Muscle of back (tissue), 3 donors: ENCODE measurements at regions not wholly inside any gene's neighbourhood (a gene's known extent, or its start where the extent isn't known, plus 50 kb on each side); places are given as distances from the start of the nearest gene placed in this dataset.
"Not testable (repeated sequence)": the region's sequence is repeated elsewhere in the genome, so short reads cannot be mapped to it uniquely, and the experiment has no call there.

Experiments
- DNase-seq, 3 donors: peaks; one replicate each; pipeline versions ENCODE4 v3.0.0 to v3.0.0-alpha.2; 2013

DNA sequence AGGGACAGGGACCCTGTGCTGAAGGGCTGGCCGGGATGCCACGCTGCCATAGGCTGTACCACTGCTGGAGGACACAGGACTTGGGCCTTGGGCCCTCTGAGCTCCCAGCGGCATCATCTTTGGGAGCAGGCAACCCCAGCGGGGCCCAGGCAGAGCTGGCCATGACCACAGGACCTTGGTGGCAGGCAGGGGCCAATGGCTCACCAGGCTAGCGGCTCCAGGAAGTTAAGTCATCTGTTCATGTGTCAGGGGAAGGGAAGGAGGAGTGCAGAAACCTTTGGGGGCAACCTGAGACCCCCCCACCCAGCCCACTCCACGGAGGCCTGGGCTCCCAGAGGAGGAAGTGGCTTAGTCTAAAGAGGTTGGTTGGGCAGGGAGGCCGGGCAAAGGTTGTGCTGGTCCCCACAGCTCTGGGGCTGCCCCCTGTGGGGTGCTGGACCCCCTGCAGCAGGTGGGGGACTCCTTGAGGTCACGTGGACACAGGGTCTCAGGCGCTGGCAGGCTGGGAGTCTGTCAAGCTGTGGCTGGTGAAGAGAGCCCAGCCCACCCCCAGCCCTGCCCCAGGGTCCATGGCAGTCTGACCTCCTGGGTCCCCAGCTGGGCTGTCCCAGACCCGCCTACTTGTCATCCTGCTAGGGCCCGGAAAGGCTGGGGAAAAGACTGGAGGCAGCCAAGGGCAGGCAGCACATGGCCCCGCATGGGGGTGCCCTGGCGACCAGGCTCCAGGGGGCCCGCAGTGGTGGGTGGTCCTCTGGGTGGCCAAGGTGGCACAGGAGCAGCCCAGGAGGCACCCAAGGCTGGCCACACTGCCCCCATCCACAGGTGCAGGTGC, 184.3 kb downstream of the IGLL1 start:
- DNase-seq = no peak

DNA sequence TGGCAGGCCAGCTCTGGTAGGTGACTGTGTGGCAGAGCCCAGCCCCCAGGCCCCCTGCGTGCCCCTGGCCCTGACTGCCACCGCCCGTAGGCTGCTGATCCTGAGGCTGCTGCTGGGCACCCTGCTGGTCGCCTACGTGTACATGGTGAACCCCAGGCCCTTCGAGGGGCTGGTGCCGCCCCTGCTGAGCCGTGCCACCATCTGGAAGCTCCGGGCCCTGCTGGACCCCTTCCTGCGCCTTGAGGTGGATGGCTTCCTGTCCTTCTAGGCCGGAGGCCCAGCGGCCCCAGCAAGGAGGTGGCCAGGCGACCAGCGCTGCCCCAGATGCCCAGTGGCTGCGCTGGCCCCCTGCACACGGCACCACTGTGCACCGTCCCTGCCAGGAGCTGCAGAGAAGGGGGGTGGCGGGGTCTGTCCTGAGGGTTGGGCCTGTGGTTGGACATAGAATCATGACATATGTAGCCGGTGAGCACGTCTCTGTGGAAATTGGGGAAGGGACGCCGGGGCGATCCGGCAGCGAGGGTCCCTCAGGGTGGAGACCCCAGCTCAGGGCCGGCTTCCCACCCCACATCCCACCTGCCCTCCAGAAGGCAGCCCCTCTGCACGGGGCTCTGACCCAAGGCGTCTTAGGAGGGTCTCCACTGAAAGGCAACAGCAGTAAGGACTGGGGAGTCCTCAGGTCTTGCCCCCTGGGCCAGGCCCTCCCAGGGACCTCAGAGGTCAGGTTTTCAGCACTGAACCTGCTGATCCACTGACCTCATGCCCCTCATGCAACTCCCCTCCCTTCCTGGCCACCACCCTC, 185.4 kb downstream of the IGLL1 start:
- no peak for DNase-seq

DNA sequence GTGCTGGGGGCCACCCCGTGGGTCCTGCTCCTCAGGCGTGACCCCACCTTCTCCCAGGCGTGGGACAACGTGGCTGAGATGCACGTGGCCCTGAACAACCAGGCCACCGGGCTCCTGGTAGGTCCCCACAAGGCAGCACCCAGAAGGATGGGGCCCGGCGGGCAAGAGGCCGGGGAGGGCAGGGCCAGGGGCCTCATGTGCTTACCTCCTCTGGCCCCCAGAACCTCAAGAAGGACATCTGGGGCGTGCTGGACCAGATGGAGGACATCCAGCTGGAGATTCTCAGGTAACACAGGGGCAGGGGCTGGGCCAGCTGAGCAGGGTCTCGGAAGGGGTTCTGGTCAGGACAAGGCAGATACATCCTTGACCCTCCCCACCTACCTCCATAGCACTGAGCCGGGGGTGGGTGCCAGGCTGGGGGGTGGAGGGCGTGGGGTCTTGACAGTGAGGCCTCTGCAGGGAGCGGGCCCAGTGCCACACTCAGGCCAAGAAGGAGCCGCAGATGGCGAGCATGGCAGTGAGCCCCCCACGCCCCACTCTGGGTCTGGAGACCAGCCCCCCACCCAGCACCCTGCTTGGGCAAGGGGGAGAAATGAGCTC, 186.3 kb downstream of the IGLL1 start:
- DNase-seq = no peak

DNA sequence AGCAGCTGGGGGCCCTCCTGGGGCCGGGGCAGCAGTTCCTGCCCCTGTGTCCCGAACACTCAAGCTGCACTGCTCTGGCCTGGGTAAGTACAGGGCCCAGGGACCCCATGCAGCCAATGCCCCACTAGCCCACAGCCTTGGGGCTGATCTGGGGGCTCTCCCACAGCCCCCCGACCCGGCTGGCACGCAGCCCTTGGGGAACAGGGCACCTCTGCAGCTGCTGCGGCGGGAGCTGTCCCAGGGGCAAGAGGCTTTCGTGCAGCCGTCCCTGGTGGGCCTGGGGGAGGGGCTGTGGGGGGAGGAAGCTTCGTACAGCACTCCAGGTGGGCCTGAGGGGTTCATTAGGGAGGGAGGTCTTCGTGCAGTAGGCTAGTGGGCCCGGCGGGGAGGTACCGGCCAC, 186.9 kb downstream of the IGLL1 start:
- not testable (repeated sequence) for DNase-seq

DNA sequence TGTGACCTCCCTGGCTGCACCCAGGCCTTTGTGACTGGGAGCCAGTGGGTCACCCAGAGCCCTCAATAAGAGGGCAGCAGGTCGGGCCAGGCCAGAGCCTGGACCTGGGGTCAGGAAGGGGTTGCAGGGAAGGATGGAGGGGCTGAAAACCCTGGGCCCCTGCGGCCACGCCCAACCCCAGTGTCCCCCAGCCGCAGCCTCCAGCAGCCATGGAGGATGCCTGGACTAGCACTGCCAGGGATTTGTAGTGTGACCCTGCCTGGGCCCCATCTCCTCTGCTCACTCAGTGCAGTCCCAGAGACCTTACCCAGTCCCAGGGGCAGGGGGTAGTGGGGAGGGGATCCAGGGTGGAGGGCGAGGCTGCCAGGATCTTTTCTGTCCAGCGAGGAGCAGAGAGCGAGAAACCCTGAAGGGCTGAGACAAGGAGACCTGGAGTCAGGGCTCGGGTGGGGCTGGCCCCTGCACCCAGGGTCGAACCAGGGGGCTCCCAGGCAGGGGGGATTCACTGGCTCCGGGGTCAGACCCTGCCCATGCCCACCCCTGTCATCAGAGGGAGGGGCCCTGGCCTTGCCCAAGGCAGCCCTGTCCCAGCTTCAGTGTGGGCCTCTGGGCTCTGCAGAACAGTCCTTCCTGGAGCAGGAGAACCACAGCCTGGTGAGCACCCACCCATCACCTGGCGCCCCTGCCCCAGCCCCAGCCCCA, 187.5 kb downstream of the IGLL1 start:
- no peak for DNase-seq

DNA sequence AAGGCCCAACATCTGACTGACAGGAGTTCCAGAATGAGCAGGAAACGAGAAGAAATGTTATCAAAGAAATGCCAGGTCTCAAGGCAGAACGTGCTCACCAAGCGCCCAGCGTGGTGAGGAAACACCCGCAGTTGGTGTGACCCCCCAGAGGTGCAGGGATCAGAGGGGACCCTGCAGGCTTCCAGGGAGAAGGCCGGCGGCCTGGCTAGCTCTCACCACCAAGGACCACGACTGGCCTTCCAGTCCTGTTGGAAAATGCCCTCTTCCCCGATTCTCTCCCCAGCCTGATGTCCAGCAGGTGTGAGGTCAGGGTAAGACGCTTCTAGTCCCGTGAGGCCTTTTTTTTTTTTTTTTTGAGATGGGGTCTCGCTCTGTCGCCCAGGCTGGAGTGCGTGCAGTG, 189.1 kb downstream of the IGLL1 start:
- DNase-seq = no peak

DNA sequence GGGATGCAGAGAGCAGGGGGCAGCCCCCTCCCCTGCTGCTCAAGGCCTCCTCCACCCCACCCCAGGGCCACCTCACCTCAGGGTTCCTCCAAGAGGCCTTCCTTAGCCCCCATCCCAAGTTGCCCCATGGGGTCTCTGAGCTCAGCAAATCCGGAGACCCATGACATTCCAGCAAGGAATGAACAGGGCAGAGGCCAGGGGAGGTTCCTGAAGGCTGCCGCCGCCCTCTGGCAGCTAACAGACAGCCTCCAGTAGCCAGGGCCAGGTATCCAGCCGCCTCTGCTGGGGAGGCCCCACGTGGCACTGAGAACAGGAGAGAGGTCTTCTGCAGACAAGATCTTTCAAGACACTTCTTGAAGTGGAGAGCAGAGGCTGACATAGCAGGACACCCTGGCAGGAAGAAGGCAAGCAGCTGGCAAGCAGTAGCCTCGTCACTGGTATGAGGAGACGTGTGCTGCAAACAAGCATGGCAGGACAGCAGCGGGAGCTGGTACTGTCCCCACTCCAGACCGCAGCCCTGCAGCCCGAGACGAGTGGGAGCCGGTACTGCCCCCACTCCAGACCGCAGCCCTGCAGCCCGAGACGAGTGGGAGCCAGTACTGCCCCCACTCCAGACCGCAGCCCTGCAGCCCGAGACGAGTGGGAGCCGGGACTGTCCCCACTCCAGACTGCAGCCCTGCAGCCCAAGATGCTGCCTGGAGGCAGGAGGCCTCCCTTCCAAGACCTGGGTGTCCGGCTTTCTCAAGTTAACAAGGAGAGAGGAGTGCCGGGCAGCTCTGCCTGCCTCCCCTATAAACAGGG, 190.6 kb downstream of the IGLL1 start:
- no peak for DNase-seq

DNA sequence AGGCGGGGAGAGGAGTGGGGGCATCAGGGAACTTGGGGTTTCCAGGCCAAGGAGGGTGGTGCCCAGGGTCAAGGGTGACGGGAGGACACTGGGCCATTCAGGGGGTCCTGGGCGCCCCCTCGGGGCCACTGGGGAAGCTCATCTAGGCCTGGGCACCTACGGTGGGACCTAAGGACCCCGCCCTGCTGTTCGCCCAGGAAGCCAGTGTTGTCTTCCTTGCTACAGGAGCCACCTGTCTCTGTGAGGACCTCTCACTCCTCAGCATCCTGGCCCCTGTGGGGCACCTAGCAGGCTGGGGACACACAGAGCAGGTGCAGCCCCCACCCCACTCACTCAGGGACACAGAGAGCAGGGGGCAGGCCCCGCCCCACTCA, 191.6 kb downstream of the IGLL1 start:
- no peak for DNase-seq

DNA sequence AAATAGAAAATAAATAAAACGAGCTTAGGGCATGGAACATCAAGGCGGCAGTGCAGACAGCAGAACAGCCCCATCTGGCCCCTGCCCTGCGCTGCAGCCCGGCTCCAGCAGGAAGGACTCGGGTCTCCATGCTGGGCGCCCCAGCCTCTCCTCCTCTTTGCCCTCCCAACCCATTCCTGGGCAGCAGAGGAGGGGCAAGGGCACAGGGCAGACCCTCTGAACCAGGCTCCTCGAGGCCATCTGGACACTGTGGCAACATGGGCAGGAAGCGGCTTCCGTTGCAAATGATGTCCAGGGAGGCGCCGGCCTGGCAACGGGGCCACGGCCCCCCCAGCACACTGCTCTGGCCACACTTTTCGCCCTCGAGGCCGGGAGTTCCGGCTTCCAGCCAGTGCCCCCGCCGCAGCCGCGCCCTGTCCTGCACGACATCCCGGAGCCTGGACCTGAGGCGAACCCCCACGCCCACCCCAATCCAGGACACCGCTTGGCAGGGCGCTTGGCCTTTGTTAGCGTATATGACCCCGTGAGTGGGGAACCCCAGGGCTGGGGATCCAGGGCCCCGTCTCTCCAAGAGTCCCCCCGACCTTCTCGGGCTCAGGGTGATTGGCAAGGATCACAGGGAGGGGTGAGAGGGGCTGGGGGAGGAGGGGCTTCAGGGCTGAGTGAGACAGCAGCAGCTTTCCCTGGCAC, 192.1 kb downstream of the IGLL1 start:
- DNase-seq = no peak

DNA sequence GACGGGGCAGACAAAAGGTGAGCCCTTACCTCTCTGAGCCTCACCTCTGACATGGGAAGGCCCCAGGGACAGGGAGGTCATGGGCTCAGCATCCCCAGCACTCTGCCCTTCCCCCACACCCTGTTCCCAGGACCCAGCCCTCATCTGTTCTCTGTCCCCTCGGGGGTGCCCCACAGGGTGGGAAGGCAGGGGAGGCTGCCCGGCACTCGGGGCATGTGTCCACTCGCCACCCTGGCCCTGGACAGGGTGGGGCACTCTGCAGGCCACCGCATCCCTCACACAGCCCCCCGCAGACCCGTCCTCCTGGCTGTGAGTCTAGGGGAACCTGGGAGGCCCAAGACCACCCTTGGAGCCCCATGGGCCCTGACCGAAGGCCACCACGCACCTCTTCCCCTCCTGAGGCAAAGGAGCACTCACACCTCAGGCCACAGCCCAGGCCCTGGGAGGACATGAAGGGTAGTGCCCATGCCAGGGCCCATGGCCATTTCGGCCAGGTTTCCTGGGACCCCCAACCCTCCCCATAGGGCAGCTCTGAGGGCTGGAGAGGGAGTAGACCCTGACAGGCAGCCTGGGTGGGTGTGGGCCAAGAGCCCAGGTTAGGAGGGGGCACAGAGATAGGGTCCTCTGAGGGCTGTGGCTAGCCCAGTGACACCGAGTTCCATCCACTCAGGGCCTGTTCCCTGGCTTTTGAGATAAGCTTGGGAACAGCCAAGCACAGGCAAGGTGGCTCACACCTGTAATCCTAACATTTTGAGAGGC, 193.1 kb downstream of the IGLL1 start:
- no peak for DNase-seq

DNA sequence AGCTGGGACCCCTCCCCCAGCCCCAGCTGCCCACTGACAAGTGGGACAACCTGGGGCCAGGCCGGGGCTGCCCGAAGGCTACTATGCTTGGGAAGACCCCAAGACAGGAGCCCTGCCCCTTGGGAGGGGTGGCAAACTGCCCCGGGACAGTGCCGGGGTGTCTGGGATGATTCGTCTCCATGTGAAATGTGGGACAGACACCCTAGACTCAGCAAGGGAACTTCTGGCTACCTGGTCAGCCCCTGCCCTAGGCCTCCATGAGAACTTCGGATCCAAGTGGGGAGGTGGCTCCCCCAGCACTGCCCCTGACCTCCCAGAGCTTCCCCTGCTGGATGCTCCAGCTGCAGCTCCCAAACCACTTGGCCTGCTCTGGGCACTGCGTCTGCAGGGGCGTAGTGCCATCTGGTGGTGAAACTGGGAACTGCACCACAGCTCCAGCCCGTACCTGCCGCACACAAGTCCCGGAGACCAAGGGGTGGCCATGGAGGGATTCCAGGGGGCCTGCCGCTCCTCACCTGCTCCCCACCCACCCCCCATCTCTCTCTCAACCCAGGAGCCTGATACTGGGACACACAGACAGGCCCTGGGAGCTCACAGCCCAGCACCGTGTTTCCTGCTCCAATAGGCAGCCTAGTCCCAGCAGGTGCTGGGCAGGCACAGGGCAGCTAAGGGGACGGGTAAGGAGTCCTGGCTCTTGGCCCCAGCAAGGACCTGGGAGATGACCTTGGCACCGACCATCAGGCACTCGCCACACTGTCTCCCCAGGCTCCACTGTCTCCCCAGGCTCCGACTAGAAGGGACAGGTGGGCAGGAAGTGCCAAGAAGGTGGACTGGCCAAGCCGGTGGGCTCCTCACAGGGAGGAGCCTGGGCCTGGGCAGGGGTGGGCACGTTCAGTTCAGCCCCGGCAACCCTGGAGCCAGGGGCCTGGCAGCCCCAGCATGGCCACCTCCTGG, 194.1 kb downstream of the IGLL1 start:
- peak; percentile 58 to 88 (median 81) for DNase-seq

DNA sequence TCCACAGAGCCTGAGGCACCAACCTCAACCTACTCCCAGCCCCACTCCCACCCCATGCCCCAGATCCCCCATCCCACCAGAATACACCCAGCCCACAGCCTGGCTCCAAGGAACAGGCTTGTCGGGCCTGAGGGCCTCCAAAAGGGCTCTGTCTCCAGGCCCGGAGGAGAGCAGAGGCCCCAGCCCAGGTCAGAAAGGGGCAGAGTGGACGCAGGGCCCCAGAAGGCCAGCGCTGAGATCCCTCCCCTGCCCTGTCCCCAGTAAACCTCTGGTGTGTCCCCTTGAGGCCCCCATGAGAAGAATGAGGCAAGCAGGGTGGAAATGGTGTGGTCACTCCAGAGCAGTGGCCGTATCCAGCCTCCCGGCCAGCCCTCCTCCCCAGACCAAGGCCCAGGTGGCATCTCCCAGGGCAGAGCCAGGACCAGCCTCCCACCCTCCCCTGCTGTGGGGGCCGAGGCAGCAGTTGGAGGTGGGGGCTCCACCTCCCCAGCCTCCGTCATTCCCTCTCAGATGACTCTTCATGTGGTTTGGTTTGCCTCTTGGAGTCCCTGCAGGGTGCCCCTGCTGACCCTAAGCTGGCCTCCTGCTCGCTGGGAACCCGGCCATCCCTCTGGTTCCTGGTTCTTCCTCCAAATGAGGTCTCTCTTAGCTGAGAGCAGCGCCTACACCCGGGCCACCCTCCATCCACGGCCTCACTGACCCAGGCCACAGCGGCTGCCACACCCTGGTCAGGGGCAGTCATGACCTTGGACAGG, 195.0 kb downstream of the IGLL1 start:
- DNase-seq = no peak

DNA sequence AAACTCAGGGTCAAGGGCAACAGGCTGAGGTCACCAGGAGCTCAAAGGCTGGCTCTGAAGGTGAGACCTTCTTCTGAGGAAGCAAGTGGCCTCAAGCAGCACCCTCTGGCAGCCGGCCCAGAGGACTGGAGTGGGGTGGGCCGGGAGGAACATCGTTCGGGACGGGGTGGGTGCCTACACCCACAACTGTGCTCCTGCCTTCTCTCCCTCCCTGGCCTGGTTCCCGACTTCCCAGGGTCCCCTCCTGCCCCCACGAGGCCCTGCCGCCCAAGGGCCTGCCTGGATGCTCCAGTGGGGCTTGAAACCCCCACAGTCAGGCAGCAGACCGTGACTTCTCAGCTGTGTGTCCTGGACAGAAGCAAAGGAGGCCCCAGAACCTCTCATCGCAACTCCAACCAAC, 195.7 kb downstream of the IGLL1 start:
- peak in 1 of 3 donors; percentile 28 for DNase-seq

DNA sequence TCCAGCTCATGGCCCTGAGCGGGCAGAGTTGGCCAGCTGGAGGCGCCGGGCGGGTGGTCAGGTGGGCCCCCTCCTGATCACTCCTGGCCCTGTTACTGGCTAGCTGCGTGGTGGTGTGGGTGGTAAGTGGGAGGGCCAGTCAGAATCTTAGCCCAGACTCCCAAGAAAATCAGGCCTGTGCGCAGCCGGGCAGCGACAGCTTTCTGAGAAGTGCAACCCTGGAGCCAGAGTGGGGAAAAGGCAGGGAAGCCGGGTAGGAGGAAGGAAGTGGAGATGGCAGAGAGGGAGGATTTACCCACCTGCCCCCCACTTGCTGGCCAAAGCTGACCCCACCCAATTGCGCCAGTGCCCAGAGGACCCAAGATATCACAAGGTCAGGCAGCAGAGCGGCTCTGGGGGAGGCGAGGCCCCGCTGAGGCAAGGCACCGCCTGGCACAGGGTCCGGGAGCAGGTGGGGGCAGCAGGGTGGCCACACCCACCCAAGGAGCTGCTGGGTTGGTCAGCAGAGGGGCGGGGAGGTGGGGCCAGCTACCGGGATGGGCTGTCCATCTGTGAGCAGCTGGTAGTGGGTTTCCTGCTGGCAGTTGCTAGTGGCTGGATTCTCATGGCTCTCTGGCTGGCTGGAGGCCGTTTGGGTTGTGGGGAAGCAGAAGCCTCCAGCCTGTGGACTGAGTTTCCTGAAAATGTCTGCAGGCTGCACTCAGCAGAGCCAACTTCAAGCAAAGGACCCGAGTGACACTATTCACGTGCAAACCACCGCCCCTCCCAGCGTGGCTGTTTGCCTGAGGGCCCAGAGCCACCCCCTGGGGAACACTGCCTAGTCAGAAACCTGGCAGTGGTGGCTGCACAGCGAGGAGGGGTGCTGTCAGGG, 196.4 kb downstream of the IGLL1 start:
- peak in 2 of 3 donors; percentile 10 to 60 for DNase-seq

DNA sequence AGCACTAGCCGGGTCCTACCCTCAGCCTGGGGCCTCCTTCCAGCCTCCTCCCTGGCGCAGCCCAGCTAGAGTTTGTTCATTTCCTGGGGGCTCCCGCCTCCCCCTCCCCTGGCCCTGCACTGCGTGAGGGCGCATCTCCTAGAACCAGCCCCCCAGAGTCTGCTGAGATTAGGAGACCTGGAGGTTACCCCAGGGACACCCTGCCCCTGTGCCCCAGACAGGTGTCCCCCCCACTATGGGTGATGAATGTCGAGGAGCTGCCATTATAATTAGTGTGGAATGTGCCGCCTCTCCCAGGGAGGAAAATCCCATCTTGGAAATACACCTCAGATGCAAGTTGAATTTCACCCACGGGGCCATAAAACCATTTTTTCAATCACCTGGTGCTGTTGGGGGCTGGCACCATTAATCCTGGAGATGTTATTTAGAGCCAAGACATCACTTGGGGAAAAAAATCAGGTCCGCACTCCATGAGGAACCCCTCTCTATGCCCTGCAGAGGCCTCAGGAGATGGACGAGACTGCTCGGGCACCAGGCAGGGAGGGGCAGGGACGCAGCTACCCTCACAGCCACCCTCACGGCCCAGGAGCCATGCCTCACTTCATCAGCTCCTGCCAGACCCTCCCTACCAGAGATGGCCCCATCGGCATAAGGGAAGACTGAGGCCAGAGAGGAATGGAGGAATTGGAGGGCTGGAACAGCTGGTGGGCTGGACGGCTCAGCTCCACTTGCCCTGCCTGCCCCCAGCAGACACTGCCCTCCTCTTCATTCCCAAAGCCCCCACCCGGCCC, 197.5 kb downstream of the IGLL1 start:
- DNase-seq = no peak
